Posterior vena cava (tissue), 2 donors: ENCODE measurements at regions not wholly inside any gene's neighbourhood (a gene's known extent, or its start where the extent isn't known, plus 50 kb on each side); places are given as distances from the start of the nearest gene placed in this dataset.

Source experiments
- DNase-seq: peaks from one replicate; pipeline ENCODE4 v3.0.0-alpha.2; 2020; ENCODE audit warnings: low spot score
- intact Hi-C, 2 donors: fragments of 100-400 bp; cut with DNase I; formaldehyde crosslinking; loops; one replicate each; pipeline versions ENCODE4 v1.14.1 to v1.14.2; 2022 to 2023
- donor health status: DM: yes; HTN: yes; CAD: no.
- donor health status: DM: yes; HTN: yes; CAD: no.

DNA sequence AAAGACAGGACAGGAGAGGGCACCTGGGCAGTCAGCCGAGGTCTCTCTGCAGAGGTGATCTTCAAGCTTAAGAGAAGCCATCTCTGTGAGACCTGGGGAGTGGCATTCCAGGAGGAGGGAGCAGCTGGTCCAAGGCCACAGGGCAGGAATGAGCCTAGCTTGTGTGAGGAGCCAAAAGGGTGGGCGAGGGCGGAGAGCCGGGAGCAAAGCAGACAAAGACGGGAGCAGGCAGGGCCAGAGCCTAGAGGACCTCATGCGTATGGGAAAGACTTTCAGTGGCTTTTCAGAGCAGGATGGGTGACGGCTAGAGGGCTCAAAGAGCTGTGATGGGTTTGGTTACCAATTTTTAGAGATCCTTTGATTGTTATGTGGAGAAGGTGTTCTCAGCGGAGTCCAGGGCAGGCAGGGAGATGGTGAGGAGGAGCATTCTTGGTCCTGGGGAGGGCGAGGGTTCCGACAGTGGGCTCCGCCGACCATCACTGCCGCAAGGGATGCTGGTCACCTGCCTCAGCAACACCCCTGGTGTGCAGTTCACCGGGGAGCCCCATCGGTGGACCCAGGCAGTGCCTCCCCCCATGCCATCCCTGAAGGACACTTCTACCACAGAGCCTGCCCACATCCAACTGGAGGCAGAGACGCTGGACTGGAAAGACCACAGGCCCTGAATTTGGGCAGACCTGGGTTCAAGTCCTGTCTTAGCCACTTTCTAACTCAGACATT is 122.9 kb upstream of the IRF2BP2 start:
- intact Hi-C loops: no loop called here
- DNase-seq: no peak

DNA sequence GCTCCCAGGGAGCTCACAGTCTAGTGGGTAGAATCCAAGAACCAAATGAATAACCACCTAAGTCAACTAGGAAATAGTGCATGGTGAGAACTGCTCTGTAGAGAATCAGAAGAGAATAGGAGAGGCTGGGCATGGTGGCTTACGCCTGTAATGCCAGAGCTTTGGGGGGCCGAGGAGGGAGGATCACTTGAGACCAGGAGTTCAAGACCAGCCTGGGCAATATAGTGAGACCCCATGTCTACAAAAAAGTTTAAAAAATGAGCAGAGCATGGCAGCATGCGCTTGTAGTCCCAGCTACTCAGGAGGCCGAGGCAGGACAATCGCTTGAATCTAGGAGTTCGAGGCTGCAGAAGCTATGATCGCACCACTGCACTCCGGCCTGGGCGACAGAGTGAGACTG is 122.3 kb upstream of the IRF2BP2 start:
- intact Hi-C loops: no loop called here
- no peak for DNase-seq

DNA sequence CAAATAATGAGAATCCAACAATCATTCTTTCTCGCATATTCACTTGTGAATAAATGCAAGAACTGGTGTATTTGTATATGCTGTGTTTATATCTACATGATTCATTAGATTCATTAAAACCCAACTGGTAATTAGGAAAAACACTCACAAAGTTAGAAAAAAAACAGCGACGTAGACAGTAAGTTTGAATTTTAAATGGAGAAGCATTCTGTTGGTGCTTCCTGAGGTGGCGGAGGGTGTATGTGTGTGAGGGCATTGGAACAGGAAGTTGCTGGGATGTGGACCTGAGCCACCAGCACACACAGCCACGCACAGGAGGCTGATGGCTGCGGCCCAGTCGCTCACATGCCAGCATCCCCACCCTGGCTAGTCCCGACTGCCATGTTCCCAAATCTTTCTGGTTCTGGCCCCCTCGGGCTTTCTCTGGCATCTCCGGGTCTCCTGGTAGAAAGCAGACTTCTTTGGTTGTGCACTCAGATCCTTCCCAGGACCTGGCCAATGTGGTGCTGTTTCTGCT is 121.6 kb upstream of the IRF2BP2 start:
- intact Hi-C loops: no loop called here

DNA sequence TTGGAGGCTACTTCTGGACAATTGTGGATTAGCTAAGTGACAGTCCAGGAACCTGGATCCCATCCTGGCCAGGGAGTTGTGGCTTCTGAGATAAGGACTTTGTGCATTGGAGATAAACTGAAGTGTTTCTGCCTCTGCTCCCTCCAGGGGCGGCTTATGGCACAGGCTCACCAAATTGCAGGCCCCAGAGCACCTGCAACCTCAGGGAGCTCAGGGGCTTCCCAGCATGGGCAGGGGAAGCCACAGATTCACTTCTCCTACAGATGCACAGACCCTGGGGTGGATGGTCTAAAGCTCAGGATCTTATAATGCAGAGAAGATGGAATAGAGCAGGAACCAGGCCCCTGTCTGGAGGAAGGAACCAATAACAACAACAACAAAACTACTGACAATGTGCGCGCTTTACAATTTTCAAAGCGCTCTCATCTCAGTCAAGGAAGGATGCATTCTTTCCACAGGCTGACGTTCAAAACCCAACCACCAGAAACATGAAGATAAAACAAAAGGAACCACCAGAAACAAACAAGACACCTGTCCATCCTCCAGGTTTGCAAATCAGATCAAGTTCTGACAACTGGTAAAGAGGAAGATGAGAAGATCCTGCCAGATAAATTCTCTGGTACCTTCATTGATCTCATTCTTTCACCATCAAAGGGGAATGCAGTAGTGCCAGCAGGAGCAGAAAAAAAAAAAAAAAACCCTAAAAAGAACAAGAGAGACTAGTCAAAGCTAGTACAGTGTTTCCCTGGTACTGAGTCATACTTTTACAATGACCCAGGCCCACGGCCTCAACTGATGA is 121.0 kb upstream of the IRF2BP2 start:
- intact Hi-C loops: no loop called here
- no peak for DNase-seq

More for the DNA sequence above, 121.6 kb upstream of the IRF2BP2 start:
- peak; percentile 84 for DNase-seq

DNA sequence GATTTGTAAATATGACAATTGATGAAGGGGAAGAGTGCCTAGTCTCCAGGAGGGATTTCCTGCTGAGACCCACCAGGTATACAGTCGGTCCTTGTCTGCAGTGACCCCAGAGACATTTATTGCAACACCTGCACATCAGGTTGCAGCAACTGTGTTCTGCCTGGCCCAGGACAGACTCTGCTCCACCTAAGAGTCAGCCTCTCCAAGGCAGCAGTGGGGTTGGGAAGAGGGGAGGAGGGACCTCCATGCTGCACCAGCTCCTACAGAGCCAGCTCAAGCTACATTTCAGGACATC is 120.4 kb upstream of the IRF2BP2 start:
- no peak for DNase-seq
- intact Hi-C loops: no loop called here

DNA sequence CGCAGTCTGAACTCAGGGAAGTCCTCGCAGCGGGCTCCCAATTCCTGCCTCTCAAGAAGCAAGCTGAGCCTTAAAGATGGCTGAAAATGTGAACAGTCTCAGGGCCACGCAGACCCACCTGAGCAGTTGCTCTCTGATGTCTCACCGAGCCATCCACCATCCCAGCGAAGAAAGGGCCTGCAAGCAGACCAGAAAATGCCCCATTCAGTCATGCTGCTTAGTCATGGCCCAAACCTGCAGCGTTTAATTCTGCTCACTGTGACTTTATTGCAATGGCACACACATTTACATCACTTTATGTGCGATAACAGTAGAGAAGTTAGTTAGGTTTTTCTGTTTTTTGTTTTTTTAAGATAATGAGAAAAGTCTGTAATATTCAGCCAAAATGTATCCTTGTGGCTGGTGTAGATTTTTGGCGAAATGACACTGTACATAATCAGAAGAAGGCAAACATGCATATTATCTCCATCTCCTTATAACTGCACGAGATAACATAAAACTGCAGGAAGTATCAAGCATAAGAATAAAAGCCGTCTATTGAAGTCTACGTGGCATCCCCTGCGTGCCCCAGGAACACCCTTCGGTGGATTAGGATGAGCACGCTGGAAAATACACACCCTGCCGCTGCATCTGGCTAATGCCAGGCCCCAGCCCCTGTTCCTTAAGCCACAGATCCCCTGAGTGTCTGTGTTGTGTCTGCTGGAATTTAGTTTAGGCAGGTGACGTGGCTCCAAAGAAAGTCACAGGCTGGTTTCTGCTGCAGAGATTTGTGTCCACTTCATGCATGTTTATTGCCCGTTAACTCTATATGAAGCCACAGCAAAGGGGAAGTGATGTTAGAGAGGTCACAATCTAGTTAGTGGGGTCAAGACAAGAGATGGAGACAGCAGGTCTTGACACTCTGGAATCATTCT is 119.8 kb upstream of the IRF2BP2 start:
- DNase-seq: no peak
- intact Hi-C loops: loop anchor here (10.0 kb wide), 4 partner anchors 195 to 355 kb away; no protein-coding TSS in a partner anchor

DNA sequence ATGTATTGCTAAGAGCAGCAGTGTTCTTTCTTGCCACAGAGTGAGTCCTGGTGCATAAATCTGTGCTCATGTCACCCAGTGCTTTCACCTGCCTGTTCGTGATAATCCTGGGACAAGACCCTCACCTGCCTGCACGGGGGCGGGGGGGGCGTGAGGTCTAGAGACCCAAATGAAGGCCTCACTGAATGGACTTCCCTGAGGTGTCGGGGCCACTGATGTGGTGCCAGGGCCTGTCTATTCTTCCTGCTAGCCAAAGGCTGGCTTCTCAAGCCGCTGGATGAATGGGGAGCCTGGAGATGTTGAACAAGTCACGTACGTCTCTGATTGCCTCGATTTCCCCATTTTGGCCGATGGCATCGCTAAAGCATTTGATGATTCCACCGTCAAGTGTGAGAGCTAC is 118.8 kb upstream of the IRF2BP2 start:
- intact Hi-C loops: loop anchor here (10.0 kb wide), 4 partner anchors 194 to 356 kb away; no protein-coding TSS in a partner anchor
- DNase-seq: no peak

DNA sequence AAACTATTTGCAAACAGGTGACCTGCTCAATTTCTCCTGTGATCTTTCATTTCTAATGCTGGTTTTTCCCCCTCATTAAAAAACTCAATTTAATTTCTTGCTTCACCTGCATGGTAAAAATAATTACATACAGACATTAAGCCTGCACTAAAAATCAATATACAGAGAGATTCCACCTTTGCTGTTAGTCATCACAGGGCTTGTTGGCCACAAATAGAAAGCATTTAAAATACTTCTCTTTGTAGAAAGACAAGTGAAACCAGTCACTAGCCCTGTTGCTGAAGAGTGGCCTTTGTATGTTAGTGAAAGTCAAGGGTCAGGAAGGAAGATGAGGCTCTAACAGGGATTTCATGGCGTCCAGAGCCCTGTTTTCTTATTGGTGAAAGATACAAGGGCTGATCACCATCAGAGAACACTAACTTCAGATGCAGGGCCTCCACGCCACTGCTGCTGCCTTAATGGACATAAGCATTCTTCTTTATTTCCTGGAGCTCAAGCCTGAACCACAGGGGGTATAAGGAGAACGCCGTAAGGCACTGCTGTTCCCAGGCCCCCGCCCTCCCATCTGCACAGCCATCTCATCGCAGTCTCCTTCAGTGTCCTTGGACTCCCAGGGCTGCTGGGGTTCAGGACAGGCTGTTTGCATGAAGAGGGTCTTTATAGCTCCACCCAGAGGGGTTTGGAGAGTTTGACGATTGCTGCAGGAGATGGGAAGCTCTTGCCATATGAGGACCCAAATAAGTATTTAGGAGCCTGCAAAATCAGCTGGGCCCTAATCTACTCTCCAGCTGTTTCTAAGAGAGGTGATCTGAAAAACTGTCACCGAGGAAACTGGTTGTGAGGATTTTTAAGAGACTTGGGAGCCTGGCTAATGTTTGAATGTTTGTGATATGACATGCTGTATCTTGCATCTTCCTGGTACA is 117.3 kb upstream of the IRF2BP2 start:
- no peak for DNase-seq

DNA sequence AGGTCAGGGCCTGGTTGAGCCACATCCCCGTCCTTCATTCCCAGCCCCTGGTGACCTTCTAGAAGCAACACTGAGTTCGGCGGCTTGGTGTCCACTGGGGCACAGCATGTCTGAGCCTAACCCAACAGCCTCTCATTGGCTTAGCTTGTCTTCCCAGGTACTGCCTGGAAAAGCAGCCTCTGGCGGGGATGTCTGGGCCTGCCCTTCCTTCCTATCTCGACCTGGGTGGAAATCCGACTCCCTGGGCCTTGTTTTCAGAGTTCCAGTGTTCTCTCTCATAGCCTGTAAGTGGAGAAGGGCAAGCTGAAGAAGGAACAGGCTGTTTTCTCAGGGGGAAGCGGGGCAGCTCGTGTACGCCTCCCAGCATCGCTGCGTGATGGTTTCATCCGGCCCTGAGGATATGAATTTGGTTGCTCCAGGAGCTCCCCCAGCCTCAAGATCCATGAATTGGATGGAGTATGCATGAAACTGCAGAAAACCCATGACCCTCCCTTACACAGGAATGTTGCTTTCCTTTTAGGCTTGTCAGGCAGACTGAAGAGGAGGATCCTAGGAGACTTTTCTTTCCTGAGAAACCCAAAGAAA is 116.5 kb upstream of the IRF2BP2 start:
- intact Hi-C loops: loop anchor here (10.0 kb wide), 4 partner anchors 192 to 358 kb away; no protein-coding TSS in a partner anchor
- DNase-seq: no peak

More for the DNA sequence above, 117.3 kb upstream of the IRF2BP2 start:
- intact Hi-C loops: loop anchor here (10.0 kb wide), 4 partner anchors 192 to 358 kb away; no protein-coding TSS in a partner anchor

DNA sequence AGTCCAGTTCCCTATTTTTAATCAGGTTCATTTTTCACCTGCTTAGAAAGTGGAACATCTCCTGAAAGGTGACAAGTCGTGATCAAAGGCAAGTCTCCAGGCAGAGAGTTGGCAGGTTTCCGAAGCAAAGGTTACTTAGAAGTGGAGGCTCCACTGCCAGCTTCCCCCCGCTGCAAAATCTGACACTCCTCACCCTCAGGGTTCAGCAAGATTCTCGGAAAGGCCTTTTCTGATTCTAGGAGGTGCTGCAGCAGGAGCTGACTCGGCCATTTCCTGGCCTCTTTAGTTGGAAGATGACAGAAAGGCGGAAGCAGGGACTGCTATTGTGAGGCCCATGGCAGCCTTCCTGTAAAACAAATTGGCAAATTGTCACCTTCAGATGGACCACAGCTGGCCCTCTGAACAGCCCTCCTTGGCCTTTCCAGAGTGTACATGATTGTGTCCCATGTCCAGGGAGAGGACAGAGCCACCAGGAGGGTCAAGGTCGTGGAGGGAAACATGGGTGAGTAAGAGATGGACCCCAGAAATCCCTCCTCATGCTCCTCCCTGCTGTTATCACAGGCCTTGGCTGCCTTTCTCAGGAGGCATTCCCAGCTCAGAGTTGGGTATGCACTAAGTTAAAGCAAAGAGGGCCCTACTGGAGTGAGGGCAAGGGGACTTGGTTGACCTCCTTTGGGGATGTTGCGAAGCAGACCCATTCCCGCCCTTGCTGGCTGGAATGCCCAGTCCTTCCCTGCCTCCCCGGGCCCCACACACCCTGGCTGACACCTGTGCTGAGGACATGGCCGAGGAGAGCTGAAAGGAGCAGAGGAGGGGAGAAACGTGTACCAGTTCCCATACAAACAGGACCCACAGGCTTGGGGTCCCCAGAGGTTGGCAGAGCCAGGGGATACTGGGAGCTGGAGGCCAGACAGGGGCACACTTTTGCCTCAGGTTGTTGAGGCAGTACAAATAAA is 115.5 kb upstream of the IRF2BP2 start:
- intact Hi-C loops: loop anchor here (10.0 kb wide), 4 partner anchors 191 to 359 kb away; no protein-coding TSS in a partner anchor
- no peak for DNase-seq

DNA sequence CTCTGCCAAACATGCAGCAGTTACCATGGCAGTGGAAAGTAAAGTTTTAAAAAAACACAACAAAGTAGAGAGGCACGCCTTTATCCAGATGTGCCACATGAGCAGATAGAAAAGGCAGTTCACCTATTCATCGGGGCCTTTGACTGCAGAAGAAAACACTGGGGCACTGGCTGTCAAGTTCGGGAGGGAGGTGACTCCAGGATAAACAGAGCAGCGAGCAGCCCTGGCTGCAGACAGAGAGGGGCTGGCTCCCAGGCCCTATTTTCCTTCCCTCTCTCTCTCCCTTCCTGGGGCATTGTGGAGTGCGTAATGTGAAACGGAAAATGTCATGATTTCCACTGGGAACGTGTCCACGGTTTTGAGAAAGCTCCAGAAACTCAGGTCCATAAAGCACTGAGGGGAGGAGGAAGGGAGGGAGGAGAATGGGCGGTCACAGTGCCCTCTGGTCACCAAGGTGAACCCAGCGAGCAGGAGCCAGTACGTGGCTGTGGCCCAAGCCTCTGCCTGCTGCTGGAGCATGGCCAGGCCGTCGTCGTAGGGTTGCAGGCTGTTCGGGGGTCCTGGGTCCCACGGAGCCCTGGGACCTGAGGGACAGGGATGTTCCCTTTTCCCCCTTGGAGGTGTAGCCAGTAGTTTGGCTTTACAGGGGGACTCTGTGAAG is 114.7 kb upstream of the IRF2BP2 start:
- peak; percentile 90 for DNase-seq

DNA sequence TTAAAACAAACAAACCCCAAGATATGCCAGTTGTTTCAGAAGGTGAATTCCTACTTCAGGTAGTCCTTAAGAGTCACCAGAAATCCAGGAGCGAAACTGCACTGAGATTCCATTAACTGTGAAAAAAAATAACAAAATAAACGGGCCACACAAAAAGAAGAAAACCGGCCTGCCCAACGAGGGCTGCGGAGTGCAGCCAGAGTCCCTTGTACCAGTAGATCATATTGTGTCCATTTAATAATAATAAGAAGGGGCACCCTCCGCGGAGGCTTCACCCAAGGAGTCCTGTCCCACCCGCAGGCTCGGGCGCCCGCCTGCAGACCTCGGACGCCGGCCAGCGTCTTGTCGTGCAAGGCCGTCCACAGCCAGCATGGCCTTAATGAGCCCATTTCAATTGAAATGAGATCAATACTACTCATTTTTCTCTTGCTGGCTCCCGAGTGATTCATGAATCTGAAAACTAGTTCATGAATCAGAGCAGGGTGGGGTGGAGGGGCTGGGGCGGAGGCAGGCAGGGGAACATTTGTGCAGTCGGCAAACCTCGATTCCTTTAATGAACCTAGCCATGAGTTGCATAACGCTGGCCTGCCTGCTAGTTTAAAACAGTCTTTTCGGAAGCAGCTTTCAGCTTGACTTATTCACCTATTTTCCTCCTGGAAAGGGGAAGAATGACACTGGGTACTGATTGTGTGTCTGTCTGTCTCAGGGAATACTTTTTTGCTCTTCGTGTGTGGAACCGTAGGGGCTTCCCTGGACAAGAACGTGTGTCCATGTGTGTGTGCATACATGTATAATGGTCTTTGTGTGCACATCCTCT is 113.1 kb upstream of the IRF2BP2 start:
- intact Hi-C loops: loop anchor here (5.0 to 10.0 kb wide), 7 partner anchors 111 to 362 kb away; partner anchors contain the start of gene IRF2BP2 (in 2 of the 2)
- DNase-seq: peak; percentile 91

More for the DNA sequence above, 114.7 kb upstream of the IRF2BP2 start:
- intact Hi-C loops: loop anchor here (5.0 to 10.0 kb wide), 7 partner anchors 112 to 360 kb away; partner anchors contain the start of gene IRF2BP2 (in 2 of the 2)

DNA sequence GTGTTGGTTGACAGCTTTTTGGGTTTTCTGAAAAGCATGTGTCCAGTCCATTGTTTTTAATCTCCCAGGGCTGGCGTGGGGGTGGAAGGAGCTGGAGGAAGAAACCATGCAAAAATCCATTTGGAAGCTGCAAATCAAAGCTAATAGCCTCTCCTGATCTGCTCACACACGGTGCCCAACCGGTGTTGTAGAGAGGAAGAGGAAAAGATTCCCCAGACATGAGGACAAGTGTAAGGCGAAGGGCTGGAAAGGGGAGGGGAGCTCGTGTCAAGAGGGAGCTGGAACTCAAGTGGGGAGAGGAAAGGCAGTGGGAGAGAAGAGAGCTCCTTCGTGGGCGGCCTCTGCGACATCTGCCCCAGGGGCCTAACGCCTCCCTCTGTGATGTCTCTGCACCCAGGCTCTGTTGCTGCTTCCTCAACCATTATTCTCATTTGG is 112.3 kb upstream of the IRF2BP2 start:
- DNase-seq: no peak
- intact Hi-C loops: loop anchor here (5.0 to 10.0 kb wide), 7 partner anchors 110 to 363 kb away; partner anchors contain the start of gene IRF2BP2 (in 2 of the 2)

DNA sequence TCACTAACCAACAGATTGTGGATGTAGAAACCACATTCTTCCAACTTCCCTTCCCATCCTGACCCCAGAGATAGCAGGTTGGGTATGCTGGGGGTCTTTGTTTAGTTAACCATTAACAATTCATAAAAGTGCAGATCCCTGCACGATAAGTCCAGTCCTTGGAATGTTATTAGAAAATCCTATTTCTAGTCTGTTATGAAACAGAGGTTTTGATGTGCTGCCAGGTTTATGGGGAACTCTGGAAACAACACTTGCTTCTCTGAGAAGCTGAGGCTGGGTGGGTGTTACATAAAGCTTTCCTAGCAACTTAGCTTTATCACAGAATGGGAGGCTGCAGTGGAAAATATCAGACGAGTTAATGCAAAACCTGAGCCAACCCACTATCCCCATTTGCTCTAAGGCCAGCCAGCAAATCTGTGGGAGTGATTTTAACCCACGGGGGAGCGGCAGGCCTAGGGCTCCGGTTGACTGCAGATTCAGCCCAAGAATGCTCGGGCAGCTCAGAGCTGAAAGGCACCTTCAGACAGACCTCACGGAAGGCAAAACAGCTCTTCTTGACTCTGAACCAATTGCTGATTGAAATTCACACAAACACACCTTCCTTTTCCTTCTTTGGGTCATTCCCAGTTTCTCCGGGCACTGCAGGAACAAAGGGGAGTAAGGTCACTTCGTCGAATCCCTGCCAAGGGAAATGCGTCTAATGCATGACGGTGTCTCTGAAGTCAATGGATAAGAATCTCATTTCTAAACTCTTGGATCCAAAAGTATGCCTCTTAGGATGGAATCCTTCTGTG is 111.7 kb upstream of the IRF2BP2 start:
- intact Hi-C loops: loop anchor here (5.0 to 10.0 kb wide), 7 partner anchors 109 to 363 kb away; partner anchors contain the start of gene IRF2BP2 (in 2 of the 2)

More for the DNA sequence above, 111.7 kb upstream of the IRF2BP2 start:
- DNase-seq: peak; percentile 86
